Activated T-cell treated with anti-CD3 and anti-CD28 coated beads, Interleukin-2, amount 50 U/mL, for 72 hours (primary cell): ENCODE measurements at regions not wholly inside any gene's neighbourhood (a gene's known extent, or its start where the extent isn't known, plus 50 kb on each side); places are given as distances from the start of the nearest gene placed in this dataset.
"Not testable (repeated sequence)": the region's sequence is repeated elsewhere in the genome, so short reads cannot be mapped to it uniquely, and the experiment has no call there.

Source experiments
- ATAC-seq, 2 donors: fragments of 150-1000 bp; cut with Tn5 transposase; replicated peaks in 1 of 2; 2 replicates each; pipeline ENCODE4 v1.10.0; 2021; ENCODE audit warnings: moderate library complexity in 2 of 2, mild to moderate bottlenecking in 1 of 2
- DNase-seq, 2 donors: peaks; one replicate each; pipeline ENCODE4 v3.0.0; 2021 to 2022; ENCODE audit warnings: mixed read lengths in 1 of 2
- H3K27ac Mint-ChIP-seq: one replicate; pipeline ENCODE4 v1.8.0; 2022; ENCODE audit warnings: mild to moderate bottlenecking, moderate library complexity, mixed read lengths
- H3K27me3 Mint-ChIP-seq: one replicate; pipeline ENCODE4 v1.8.0; 2022; ENCODE audit warnings: low read depth, mixed read lengths
- H3K36me3 Mint-ChIP-seq, 2 donors: one replicate each; pipeline ENCODE4 v1.8.0; 2022; ENCODE audit warnings: mixed read lengths in 2 of 2, mild to moderate bottlenecking in 1 of 2; ENCODE audit not compliant: insufficient read depth in 2 of 2
- H3K4me1 Mint-ChIP-seq: one replicate; pipeline ENCODE4 v1.8.0; 2022; ENCODE audit warnings: low read depth, mixed read lengths
- H3K4me3 Mint-ChIP-seq, 2 donors: one replicate each; pipeline ENCODE4 v1.8.0; 2022; ENCODE audit warnings: mild to moderate bottlenecking in 2 of 2, mixed read lengths in 2 of 2, moderate library complexity in 2 of 2
- H3K9me3 Mint-ChIP-seq, 2 donors: one replicate each; pipeline ENCODE4 v1.8.0; 2022; ENCODE audit warnings: mixed read lengths in 2 of 2

DNA sequence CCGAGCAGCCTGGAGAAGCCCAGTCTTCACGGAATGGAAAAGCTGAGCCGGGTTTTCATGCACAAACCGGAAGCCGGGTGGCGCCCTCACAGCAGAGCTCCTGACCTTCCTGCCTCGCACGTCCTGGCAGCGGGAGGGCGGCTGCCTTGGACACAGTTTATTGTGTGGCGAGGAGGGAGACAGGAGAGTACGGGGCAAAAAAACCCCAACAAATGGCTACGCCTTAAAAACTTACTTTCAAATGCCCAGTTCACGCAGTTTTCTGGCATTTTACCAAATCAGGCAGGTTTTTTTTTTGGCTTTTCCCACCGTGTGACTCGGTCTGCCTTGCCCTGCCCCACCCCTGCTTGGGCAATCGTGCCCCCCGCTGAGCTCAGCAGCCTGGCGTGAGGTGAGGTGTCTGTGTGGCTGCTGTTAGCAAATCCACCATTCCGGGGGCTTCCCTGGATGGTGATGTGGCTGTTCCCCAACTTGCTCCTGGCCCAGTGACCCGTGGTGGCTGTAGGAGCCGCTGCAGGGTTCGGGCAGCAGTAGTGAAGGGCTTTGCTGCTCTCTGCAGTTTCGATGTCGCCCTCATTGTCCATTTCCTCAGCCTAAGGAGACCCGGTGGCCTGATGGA, 187.1 kb upstream of the SULF2 start:
- H3K4me3 Mint-ChIP-seq, H3K27ac Mint-ChIP-seq, ATAC-seq, H3K4me1 Mint-ChIP-seq, H3K36me3 Mint-ChIP-seq, H3K9me3 Mint-ChIP-seq, DNase-seq: not testable (repeated sequence)
- H3K27me3 Mint-ChIP-seq: peaks cover 23% of the 10 kb centered on the region

DNA sequence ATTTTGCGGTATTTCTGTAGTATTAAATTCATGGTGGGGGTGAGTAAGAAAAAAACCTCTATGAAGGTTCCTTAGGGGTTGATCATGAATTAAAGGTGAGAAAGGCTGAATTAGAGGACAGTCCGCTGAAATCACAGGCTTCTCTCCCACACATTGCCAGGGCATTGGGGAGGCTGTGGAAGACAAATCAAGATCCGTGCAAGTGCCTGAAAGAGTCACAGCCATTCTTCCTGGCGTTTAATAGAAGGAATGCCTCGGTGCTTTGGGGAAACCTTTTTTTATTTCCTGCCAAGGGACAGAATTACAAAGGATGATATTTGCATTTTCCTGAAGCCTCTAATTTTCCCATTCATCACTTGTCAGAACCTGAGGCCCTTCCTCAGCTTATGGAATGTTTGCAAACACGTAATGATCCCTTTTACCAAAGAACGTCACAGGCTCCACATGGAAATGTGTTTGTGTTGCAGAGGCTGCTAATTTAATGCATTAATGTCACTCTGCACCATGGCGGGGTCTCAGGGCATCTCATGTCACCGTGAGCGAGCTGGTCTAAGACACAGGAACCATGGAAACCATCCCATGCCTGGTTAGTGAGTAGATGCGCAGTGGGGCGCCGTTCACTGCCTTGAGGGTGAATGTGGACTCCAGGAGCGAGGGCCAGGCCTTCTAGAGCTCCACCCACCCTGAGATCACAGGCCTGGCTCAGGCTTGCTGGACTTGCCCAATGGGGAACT, 185.9 kb upstream of the SULF2 start:
- H3K4me3 Mint-ChIP-seq: no peak overlapping the region
- H3K4me1 Mint-ChIP-seq: no peaks in the 10 kb centered on the region
- DNase-seq (no peak), ATAC-seq (no peak)
- peaks cover 21% of the 10 kb centered on the region for H3K27me3 Mint-ChIP-seq
- H3K27ac Mint-ChIP-seq: no peak overlapping the region
- no peaks in the 10 kb centered on the region for H3K9me3 Mint-ChIP-seq
- no peaks in the 10 kb centered on the region for H3K36me3 Mint-ChIP-seq

DNA sequence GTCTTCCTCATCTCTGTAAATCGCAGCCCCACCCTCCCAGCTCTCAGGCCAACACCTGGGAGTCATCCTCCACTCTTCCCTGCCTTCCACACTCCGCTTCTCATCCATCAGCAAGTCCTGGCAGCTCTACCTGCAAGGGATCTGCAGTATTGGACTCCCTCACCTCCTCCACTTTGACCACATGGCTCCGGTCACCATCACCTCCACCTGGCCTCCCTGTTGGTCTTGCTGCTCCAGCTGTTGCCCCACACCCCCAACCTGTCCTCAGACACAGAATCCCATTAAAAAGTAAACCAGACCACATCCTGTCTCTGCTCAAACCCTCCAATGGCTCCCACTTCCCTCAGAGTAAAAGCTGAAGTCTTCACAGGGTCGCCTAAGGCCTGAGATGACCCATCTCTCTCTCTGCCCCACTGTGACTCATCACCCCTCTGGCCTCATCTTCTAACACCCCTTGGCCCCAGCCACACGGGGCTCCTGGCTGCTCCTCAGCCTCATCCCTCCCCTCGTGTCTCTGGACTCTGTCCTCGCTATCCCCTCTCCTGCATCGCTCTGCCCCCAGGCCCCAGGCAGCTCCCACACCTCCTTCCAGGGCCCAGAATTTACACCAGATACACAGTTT, 185.1 kb upstream of the SULF2 start:
- ATAC-seq (no peak), DNase-seq (no peak)
- Mint-ChIP-seq H3K36me3 (no peaks in the 10 kb centered on the region), H3K9me3 (no peaks in the 10 kb centered on the region), H3K27me3 (peaks cover 21% of the 10 kb centered on the region), H3K27ac (no peak overlapping the region), H3K4me1 (no peaks in the 10 kb centered on the region), H3K4me3 (no peak overlapping the region)

DNA sequence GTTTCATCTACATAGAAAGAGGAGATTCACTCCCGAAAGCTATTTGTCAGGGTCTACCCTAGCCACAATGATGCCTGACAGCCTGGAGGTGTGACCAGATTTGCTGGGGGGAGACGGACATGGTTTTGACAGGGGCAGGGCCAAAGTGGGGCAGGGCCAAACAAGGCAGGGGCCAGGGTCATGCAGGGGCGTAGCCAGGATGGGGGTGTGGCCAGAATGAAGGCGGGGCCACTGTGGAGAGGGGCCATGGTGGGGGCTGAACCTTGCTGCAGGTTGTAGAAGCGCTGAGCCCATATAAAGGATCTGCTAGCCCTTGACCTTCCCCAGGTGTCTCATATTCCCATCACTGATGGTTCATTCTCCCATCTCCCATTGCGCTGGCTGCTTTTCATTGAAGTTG, 184.1 kb upstream of the SULF2 start:
- Mint-ChIP-seq H3K27ac (no peak overlapping the region), H3K27me3 (peaks cover 21% of the 10 kb centered on the region), H3K4me3 (no peak overlapping the region), H3K4me1 (no peaks in the 10 kb centered on the region), H3K9me3 (no peaks in the 10 kb centered on the region), H3K36me3 (no peaks in the 10 kb centered on the region)
- ATAC-seq (no peak), DNase-seq (no peak)

DNA sequence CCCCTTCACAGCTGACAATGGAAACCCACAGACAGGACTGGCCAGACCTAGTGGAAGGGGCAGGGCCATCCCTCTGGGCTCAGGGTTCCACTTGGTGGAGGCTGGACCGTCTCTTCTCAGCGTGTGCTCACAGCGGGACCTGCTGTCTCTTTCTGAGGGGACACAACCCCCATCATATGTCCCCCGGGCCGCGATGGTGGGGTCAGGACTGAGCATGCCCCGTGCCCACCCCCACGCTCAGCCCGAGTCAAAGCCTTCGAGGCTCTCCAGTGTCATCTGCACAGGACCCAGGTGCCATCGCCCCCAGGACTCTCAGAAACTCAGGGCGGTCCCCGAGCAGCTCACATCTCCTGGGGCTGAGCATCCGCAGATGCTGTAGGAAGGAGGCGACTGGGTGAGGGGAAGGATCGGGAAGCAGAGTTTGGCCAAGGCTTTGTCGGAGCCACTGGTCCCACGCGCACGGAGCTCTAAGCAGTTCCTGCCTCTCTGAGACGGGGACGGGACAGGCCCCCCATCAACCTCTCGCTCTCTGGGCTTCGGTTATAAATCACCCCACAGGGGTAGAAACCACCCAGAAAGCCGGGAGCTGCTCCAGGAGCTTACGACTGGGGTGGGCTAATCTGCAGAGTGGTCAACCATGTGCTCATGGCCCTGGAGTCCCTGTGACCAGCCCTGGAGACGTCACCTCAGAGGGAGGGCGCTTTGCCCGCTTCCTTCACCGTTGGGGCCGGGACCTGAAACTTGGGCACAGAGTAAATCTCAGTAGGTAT, 183.4 kb upstream of the SULF2 start:
- Mint-ChIP-seq H3K9me3 (no peaks in the 10 kb centered on the region), H3K4me1 (no peaks in the 10 kb centered on the region), H3K4me3 (no peak overlapping the region), H3K27ac (no peak overlapping the region), H3K27me3 (peaks cover 21% of the 10 kb centered on the region), H3K36me3 (no peaks in the 10 kb centered on the region)
- DNase-seq: no peak
- ATAC-seq: no peak

DNA sequence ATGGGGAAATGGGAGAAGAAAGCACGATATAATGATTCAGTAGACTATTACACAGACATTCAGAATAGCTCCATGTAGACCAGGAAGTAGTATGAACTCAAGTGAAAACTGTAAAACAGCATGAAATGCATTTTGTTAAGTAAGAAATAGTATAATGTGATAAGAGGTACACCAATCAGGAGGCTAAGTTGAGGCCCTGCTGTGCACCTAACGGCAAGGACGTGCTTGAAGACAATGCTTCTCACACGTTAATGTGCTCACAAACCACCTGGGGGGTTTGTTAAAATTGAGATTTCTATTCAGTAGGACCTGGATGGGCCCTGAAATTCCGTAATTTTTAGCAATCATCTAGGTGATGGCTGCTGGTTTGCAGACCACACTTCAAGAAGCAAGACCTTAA, 178.9 kb upstream of the SULF2 start:
- H3K27me3 Mint-ChIP-seq: peaks cover 7% of the 10 kb centered on the region
- H3K27ac Mint-ChIP-seq: no peak overlapping the region
- H3K4me3 Mint-ChIP-seq: no peak overlapping the region
- DNase-seq (no peak), ATAC-seq (no peak)
- H3K9me3 Mint-ChIP-seq: no peaks in the 10 kb centered on the region
- H3K36me3 Mint-ChIP-seq: no peaks in the 10 kb centered on the region
- H3K4me1 Mint-ChIP-seq: no peaks in the 10 kb centered on the region

DNA sequence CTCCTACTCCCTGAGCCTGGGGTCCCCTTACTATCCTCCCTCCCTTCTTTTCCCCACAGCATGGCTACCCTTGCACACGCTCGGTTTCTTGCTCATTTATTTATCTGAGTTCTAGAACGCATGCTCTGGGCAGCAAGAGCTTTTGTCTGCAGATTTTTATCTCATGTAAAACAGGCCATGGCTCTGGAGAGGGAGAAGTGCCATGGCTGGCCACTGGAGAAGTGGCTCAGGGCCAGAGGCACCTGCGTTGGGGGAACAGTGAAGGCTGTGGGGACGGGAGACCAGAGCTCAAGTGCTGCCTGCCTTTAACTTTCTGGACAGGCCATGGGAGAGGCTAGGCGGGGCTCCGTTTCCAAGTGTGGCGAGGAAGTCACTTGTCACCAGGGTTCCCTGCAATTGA, 177.7 kb upstream of the SULF2 start:
- ATAC-seq (no peak), DNase-seq (no peak)
- H3K27ac Mint-ChIP-seq: no peak overlapping the region
- no peaks in the 10 kb centered on the region for H3K9me3 Mint-ChIP-seq
- H3K4me1 Mint-ChIP-seq: no peaks in the 10 kb centered on the region
- no peak overlapping the region for H3K4me3 Mint-ChIP-seq
- peaks cover 7% of the 10 kb centered on the region for H3K27me3 Mint-ChIP-seq
- no peaks in the 10 kb centered on the region for H3K36me3 Mint-ChIP-seq

DNA sequence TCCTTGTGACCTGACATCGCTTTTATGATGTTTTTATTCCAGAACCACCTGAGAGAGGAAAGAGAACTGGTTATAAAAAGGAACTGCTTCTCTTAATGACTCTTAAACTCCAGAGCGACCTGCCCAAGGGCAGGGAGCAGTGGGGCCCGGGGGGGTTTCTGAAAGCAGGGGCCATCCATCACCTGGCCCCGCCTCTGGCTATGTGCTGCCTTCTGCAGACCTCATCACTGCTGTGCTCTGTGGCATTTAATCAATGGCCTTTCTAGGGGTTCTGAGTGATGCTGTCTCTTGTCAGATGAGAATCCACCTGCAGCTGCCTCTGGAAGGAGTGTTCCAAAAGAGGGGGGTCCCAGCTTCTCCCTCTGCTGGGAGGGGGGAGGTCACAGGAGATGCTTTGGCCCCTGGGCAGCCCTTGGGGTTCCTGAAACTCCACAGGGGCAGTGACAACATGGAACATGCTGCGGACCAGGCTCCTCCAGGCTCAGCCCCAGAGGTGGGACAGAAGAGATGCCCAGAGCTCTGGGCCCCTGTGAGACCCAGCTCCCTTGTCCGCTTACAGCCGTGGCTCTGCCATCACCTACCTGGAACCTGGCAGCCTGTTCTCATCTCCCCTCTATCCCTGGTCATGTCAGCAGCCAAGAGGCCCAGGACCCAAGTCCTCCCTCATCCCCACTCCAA, 177.1 kb upstream of the SULF2 start:
- DNase-seq: no peak
- Mint-ChIP-seq H3K4me1 (no peaks in the 10 kb centered on the region), H3K27me3 (peaks cover 7% of the 10 kb centered on the region), H3K36me3 (no peaks in the 10 kb centered on the region), H3K27ac (no peak overlapping the region), H3K9me3 (no peaks in the 10 kb centered on the region), H3K4me3 (no peak overlapping the region)
- ATAC-seq: no peak

DNA sequence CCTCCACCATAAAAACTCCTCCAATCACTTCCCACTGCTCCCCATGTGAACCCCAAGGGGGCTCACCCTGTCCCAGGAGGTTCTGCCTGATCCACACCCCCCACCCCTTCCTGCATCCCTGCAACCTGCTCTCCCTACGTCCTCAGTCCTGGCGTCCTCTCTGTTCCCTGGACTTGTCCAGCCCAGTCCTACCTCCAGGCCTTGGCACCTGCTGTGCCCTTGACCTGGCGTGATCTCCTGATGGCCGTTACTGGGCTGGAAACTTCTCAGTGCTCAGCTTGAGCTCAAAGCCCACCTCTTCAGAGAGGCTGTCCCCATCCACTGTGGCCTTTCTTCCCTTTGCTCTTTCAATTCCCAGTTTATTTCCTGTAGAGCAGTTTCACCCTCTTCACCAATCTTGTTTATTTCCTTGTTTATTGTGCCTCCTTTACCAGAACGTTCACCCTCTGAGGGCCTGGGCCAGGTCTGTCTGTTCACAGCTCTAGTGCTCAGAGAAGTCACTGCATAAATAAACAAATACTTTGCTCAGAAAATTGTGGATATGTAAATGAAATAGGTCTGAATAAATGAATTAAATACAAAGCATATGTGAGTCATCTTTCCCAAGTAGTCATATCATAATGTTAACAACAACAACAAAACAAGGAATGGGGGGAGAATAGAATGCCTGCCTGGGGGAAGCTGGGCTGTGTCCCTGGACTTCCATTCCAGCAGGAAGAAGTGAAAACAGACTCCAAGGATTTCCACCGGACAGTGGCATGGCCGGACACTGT, 175.7 kb upstream of the SULF2 start:
- no peaks in the 10 kb centered on the region for H3K4me1 Mint-ChIP-seq
- H3K9me3 Mint-ChIP-seq: no peaks in the 10 kb centered on the region
- no peaks in the 10 kb centered on the region for H3K36me3 Mint-ChIP-seq
- ATAC-seq (no peak), DNase-seq (no peak)
- peaks cover 7% of the 10 kb centered on the region for H3K27me3 Mint-ChIP-seq
- no peak overlapping the region for H3K4me3 Mint-ChIP-seq
- no peak overlapping the region for H3K27ac Mint-ChIP-seq

DNA sequence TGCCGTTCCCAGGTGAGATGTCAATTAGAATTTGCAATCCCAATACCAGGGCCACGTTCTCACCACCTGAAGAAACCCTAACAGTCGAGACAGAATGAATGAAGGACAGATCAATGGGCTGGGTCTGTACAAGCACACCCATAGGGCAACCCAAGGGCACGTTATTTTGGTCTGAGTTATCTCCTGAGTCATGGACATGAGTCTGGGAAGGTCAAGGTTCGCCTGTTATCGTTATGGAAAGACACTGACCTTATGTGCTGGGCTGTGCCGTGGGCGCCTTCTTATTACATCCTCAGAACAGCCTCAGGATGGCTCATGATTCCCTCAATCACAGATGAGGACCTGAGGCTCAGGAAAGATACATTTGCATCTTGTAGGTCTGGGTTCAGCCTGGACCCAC, 175.0 kb upstream of the SULF2 start:
- DNase-seq (no peak), ATAC-seq (no peak)
- no peaks in the 10 kb centered on the region for H3K36me3 Mint-ChIP-seq
- H3K4me3 Mint-ChIP-seq: no peak overlapping the region
- no peak overlapping the region for H3K27ac Mint-ChIP-seq
- H3K9me3 Mint-ChIP-seq: no peaks in the 10 kb centered on the region
- H3K4me1 Mint-ChIP-seq: no peaks in the 10 kb centered on the region
- peaks cover 7% of the 10 kb centered on the region for H3K27me3 Mint-ChIP-seq

DNA sequence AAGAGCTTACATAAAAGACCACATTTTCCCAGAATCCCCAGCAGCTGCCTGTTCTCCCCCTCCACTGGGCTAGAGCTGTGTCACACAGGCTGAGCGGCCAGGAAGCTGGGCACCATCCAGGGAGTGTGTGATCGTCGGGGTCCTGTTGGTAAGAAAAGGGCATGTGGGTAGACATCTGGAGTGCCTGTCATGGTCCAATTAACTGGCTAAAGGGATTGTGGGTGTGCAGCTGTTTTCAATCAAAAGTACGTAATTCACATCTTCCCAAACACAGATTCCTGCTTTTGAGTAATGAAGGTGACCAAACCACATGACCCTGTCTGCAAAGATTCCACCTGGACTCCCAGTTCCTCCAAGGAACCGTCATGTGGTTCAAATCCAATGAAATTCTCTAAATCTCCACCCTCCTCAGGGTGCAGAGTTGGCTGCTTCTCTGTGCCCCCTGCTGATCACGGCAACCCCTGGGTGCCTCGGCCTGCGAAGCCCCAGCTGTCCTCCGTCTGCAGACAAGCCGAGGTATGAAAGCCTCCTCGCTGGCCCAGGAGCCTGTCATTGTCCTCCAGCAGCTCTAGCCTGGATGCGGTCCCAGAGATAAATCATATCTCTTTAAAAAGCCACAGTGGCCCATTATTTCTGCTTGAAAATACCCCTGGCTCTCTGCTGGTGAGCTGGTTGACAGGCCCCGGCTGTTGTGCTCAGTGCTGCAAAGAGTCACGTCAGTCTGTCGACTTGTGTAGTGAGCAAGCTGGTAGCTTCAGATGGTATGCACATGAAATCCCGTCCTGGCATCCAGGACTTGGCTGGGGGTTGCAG, 172.9 kb upstream of the SULF2 start:
- not testable (repeated sequence) for H3K4me3 Mint-ChIP-seq, H3K4me1 Mint-ChIP-seq, DNase-seq, H3K36me3 Mint-ChIP-seq, H3K27ac Mint-ChIP-seq, ATAC-seq, H3K27me3 Mint-ChIP-seq, H3K9me3 Mint-ChIP-seq

DNA sequence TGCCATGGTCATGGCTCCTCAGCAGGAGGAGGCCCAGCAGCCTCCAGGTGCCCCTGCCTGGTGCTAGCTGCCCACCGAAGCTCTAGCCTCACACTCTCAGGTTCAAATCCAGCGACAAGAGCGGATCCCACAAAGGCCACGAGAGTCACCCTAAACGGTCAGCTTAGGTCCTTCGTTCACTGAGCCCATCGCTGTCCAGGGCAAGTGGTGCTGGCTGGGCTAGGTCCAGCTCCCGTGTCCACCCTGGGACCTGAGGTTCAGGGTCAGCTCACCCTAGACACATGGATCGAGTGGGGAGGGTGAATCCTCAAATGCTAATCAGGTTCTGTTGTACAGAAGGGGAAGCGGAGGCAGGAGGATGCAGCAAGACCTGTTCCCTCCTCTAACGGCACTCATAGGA, 171.9 kb upstream of the SULF2 start:
- Mint-ChIP-seq H3K4me1 (no peaks in the 10 kb centered on the region), H3K9me3 (no peaks in the 10 kb centered on the region), H3K36me3 (no peaks in the 10 kb centered on the region), H3K4me3 (no peak overlapping the region), H3K27ac (no peak overlapping the region), H3K27me3 (peaks cover 7% of the 10 kb centered on the region)
- ATAC-seq: no peak
- DNase-seq: no peak
